Cardiac fibroblast (primary cell): ENCODE measurements at regions not wholly inside any gene's neighbourhood (a gene's known extent, or its start where the extent isn't known, plus 50 kb on each side); places are given as distances from the start of the nearest gene placed in this dataset.

Experiments
- DNase-seq, 2 donors: peaks; one replicate each; pipeline versions ENCODE4 v3.0.0 to v3.0.0-alpha.2; 2010; ENCODE audit warnings: low read depth in 2 of 2
- H3K4me3 ChIP-seq, 2 donors: replicated peaks in 1 of 2; 1 replicate in 1 of 2; 2 replicates in 1 of 2; pipeline ENCODE4 v1.5.1; 2011; ENCODE audit warnings: low read depth in 2 of 2, low read length in 2 of 2, mild to moderate bottlenecking in 2 of 2, moderate library complexity in 1 of 2
- TF ChIP-seq, protein P1 (sequence below): IDR thresholded peaks from one replicate; pipeline ENCODE4 v1.5.1; 2011; ENCODE audit warnings: low read depth, mild to moderate bottlenecking, low read length, inconsistent platforms

DNA sequence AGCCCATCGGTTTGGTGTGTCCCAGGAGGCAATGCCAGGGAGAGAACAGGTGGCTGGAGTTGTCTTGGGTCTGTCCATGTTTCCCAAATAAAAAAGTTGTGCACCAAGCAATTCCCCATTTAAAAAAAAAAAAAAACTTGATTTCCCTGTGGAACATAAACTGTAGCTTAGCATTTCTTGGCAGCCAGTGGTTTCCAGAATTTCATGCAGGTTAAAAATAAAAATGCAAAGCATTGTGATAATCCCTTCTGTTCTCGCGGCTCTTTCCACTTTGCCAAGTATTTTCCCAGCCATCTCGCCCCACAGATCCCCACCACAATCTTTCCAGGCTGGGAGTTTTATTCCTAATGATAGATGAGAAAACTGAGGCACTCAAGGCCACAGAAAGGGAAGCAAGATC, 51.4 kb upstream of the MSX1 start:
- TF ChIP-seq, protein P1, sequence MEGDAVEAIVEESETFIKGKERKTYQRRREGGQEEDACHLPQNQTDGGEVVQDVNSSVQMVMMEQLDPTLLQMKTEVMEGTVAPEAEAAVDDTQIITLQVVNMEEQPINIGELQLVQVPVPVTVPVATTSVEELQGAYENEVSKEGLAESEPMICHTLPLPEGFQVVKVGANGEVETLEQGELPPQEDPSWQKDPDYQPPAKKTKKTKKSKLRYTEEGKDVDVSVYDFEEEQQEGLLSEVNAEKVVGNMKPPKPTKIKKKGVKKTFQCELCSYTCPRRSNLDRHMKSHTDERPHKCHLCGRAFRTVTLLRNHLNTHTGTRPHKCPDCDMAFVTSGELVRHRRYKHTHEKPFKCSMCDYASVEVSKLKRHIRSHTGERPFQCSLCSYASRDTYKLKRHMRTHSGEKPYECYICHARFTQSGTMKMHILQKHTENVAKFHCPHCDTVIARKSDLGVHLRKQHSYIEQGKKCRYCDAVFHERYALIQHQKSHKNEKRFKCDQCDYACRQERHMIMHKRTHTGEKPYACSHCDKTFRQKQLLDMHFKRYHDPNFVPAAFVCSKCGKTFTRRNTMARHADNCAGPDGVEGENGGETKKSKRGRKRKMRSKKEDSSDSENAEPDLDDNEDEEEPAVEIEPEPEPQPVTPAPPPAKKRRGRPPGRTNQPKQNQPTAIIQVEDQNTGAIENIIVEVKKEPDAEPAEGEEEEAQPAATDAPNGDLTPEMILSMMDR, result no peak
- no peak overlapping the region for H3K4me3 ChIP-seq
- DNase-seq, result no peak

DNA sequence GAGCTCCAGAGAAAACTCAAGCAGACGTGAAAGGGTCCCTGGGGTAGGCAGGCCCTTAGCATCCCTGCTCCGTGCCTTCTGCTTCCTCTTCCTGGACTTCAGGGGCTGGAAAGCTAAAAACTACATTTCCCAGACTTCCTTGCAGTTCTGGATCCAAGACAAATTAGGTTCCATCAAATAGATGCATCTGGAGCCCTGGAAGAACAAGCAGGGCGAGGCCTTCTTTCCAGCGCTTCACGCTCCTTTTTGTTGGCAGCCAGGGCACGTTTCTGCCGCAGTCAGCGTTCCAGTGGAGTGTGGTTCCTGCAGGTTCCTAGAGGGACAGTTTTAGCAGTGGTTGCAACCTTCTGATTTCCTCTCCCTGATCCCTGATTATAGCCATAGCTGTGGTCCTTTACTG, 53.6 kb upstream of the MSX1 start:
- DNase-seq, result no peak
- TF ChIP-seq, protein P1, result no peak

DNA sequence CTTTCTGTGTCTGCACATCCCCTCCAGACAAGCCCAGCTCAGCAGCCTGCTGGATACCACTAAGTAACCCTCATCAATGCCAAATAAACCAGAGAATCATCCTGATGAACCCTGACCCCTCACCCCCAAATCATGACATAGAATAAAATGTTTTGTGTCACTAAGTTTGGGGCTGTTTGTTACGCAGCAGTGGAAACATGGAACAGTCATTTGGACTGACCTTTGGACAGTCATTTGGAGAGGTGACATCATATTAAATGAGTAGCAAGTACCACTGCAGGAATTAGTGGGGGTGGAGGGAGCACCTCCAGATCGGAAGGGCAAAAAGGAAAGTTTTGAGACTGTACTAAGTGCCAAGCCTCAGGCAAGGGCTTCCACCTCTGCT, 55.6 kb upstream of the MSX1 start:
- TF ChIP-seq, protein P1, result no peak
- DNase-seq, result no peak
- H3K4me3 ChIP-seq, result no peak overlapping the region

More for the DNA sequence above, 53.6 kb upstream of the MSX1 start:
- H3K4me3 ChIP-seq, result no peak overlapping the region

DNA sequence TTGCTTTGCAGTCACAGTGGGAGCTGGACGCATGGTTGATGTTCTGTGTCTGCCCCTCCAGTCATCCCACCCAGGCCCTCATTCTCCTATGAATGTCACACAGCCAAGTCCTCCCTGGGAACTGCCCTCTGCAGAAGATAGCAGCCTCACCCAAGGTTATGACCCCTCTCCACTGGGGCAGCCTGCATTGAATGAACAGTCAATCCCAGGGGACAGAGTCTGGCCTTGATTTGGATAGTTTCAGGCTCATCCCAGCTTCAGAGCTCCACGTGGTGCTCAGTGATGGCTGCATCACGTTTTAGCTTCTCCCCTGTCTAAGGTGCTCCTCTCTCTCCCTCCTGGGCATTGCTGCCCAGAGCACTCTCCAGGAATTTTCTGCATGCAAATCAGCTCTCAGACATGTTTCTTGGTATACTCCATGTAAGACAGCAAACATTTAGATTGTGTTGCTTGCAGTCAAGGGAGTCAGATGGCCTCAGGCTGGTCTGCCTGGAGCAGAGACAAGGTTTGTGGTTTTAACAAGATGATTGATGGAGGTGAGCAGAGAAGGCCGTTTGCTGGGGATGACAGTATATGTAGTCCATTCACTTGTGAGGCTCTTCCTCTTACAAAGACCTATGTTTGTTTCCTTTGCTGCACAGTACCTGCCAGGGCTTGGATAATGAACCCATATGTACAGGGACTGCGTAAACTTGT, 56.1 kb upstream of the MSX1 start:
- TF ChIP-seq, protein P1, result no peak
- H3K4me3 ChIP-seq, result no peak overlapping the region
- DNase-seq, result no peak

DNA sequence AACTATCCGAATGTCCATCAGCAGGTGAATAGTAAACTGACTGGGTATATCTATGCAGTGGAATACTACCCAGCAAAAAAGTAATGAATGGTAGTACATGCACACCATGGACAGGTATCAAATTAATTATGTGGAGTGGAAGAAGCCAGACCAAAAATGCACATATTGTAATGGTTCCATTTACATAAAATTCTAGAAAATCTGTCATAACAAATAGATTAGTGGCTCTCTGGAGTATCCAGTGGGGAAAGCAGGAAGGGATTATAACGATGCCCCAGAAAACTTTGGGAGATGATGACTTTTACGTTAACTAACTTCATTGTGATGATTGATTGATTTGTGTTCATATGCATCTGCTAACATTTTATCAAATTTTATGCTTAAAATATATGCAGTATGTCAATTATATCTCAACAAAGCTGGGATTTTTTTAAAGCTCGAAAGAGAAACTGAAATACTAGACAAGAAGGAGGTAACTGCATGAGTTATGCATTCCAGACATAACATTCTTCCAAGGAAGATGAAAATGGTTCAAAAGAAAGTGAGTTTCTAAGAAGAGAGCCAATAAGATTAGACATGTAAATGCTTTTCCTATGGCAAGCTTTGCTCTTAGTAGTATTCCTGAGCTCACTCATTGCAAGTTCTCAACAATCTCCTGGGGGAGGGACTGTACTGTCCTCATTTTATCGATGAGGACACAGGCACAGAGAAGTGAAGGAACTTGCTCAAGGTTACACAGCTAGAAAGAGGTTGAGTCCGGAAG, 58.6 kb upstream of the MSX1 start:
- peak in 1 of 2 donors; percentile 6 for DNase-seq
- TF ChIP-seq, protein P1, result no peak
- H3K4me3 ChIP-seq, result no peak overlapping the region

DNA sequence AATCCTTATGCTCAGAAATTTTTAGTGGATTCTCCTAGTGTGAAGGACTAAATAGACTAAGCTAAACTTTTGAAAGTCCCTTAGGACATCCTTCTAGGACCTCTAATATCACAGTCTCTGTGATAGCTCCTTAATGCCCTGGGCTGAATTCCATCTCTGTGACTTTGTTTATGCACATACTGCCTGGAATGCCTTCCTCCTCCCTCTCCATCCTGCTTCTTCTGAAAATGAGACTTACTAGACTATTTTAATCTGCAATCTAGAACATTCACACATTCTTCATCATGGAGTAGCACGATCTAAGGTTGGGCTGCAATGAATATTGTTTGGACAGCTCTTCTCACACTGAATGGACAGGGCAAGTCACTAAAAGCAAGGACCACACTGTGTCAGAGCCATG, 65.0 kb upstream of the MSX1 start:
- TF ChIP-seq, protein P1, result no peak
- H3K4me3 ChIP-seq, result no peak overlapping the region
- no peak for DNase-seq
